DMS79 treated with DMSO at 0.1 percent for 48 hours (cell line): ENCODE measurements at regions not wholly inside any gene's neighbourhood (a gene's known extent, or its start where the extent isn't known, plus 50 kb on each side); places are given as distances from the start of the nearest gene placed in this dataset.

Experiments used
- DNase-seq: peaks from one replicate; lab custom pipeline; 2025; lab: John Stamatoyannopoulos, UW

DNA sequence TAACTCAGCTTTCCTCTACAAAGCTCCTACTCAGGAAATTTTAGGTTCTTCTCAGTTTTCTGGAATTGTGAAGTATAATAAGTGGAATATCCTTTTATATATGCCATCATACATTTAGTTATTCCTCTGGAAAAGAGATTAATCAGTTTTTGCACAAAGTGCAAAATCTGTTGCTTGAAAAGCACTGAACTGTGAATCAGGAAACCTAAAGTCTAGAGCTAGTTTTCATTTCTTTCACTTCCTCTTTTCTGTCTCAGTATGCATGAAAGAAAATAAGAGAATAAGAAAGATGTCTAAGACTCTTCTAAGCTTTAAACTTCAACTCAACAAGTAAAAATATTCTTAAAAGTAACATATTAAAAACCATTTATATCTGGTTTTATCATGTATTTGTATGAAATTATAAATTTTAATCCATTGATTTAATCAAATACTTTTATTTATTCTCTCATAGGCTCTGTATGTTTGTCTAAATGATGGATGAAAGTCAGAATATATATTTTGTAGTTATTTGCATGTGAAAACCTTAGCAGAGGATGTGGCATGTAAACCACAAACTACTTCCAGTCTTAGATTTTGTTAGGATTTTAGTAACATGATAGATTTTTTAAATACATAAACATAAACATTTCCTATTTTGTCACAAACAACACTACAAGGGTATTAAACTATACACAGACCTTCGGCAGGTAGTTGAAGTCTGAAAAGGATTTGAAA lies 1073.0 kb downstream of the XPNPEP1 start:
- DNase-seq = no peak

- no peak for DNase-seq
These were observed 1073.6 kb downstream of the XPNPEP1 start for GRCh38 chr10:108849688-108850087.

DNA sequence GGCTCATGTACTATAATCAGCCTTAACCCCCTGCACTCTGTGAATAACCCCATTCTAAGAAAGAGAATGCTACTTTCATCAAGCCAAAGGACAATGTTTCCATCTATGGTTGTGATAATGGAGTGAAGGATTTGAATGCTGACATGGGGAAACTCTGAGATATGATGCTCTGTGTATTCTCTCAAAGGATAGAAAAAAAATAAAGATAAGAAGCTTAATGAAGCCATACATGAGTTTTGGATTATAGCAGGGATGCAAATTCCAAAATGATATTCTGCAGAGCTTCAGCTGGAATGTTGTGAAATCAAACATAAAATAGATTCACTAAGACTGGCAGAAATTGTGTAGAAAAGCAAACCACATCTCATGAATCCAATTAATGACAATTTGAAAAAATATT lies 1074.1 kb downstream of the XPNPEP1 start:
- no peak for DNase-seq

- no peak for DNase-seq
These were observed 1075.3 kb downstream of the XPNPEP1 start for GRCh38 chr10:108848046-108848445.

DNA sequence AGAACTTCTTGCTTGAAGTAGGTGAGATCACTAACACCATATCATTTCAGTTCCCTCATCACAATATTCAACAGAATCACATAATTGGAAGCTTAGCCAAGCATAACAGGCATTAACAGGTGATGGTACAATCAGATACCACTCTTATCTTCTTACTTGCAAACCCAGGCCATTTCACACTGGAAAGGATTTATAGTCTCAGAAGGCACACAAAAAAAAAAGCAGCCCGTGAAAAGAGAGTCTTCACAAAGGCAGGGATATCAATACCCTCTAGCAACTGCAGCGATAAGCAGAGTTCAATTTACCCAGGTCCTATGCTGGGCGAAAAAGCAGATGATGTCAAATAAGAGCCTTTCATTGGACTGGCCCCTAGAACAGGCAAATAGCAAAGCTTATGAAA lies 1082.4 kb downstream of the XPNPEP1 start:
- no peak for DNase-seq

DNA sequence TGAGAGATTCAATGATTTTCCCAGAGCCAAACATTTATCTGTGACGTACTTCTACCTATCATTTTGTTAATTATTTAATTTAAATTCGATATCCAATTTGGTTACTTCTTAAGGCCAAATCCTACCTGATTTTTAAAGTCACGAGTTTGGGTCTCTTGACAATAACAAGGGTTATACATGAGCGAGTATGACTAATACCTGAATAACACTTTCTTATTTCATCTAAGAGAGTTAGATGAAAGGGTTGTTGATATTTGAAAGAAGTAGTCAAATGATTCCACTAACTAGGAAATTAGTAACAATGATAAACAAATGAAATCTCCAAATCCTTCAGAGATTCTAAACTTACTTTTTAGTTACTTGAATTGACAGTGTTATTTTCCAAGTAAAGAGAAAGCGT lies 1086.9 kb downstream of the XPNPEP1 start:
- no peak for DNase-seq

- DNase-seq = no peak
These were observed 1101.3 kb downstream of the XPNPEP1 start for GRCh38 chr10:108822026-108822425.

DNA sequence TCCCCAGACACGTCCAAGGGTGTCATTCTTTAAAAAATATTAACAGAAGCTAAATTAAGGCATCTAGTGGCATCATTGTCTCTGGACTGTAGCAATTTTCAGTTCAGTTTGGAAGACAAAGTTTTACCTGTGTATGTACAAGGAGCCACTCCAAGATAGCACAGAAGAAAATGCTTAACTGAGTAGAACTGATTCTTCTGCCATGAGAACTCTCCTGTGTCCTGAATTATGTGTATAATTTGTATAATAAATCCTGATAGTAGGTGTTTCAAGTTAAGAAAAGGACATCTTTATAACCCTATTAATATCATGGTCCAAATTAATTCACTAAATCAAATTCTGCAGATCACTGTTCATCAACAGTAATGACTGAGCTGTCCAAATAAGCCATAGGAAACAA lies 1104.0 kb downstream of the XPNPEP1 start:
- DNase-seq = no peak

DNA sequence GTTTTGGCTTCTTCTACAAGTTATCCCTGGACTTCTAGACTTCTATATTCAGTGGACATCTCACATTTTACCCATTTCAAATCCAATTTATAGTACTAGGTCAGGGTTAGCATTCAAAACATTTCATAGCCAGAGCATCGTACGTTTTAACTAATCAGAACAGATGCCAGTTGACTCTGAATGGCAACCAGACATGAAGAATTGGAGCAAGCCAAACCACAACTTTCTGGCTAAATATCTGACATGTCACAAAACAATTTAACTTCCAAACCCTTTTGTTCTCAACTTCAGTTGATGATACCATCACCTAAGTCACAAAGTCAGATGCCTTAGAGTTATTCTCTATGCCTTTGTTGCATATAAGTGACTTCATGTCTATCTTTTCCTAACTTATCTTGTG lies 1105.7 kb downstream of the XPNPEP1 start:
- DNase-seq = no peak

- DNase-seq = no peak
These were observed 1106.2 kb downstream of the XPNPEP1 start for GRCh38 chr10:108817135-108817534.

- no peak for DNase-seq
These were observed 1110.4 kb downstream of the XPNPEP1 start for GRCh38 chr10:108812906-108813305.

GRCh38 chr10:108812296-108812695 lies 1111.0 kb downstream of the XPNPEP1 start:
- no peak for DNase-seq

DNA sequence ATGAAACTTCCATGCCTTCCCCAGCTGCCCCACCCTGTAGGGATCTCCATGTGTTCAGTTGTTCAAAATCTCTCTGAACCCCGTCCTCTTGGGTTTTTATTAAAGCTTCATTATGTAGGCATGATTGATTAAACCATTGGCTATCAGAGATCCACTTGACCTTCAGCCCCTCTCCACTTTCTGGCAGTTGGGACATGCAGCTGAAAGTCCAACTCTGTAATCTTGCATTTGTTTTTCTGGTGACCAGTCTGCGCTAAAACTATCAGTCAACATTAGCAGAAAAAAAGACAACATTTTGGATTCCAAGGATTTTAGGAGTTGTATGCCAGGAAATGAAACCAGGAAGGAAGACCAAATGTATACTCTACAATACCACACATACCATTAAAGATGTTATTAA lies 1115.1 kb downstream of the XPNPEP1 start:
- no peak for DNase-seq

GRCh38 chr10:108801775-108802517 lies 1121.4 kb downstream of the XPNPEP1 start:
- DNase-seq = no peak

GRCh38 chr10:108801220-108801619 lies 1122.1 kb downstream of the XPNPEP1 start:
- DNase-seq = no peak

GRCh38 chr10:108797573-108797972 lies 1125.7 kb downstream of the XPNPEP1 start:
- DNase-seq = no peak

DNA sequence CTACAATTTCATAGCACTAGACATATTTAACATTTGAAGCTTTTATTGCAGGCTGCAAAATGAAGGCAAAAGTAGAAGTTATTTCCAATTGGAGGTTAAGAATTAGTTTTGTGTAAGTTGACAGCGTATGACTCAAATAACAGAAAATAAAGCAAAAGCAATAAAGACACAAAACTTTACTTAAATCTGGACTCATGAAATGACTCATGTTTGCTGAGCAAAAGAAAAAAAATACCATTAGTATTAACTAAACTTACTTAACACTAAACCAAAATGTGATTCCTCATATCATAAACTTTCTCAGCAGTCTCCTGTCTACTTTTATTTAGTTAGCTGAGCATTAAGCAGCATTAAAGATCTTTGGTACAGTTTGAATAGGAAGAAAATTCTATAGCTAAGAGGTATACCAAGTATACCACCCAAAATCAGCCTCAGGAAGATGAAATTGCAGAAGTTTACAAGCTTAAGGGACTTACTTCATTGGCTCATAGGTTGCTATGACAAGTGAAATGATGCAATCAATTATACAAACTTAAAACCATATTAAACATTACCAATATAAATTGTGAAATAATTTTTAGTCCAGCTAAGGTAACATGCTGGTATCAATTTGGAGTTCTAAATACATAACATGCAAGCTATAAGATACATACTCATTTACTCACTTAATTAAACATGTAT lies 1131.4 kb downstream of the XPNPEP1 start:
- no peak for DNase-seq

DNA sequence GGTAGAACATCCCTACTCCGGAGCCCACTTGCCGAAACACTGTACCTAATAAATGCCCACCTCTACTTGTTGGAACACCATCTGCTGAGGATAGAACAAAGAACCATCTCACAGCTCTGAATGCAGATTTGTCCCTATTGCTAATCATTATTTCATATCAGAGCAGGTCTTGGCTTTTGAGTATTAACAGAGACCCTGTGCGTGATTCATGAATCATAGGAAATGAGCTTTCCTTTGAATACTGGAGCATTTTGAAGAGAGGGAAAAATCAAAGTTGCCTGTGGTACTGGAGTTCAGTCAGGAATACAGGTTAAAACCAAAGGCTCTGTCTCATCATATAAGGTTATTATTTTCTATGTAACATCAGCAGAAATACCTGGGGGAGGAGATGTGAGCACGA lies 1132.3 kb downstream of the XPNPEP1 start:
- no peak for DNase-seq

DNA sequence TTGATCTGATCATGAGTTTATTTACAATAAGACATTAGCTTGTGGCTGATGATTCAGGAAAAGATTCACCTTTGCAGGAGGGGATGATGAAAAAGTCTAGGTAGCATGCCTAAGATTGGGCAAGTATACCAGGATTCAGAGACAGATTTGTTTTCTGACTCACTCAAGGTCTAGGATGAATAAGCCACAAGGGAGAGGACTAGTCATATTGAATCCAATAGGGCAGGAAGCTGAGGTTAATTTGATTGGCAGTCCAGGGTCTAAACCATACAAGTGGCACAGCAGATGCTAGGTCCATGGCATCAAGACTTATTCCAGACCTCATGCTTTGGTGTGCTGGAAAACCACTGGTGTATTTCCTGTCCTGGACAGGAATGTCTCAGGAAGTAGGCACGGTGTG lies 1133.4 kb downstream of the XPNPEP1 start:
- DNase-seq = no peak

GRCh38 chr10:108789336-108789735 lies 1134.0 kb downstream of the XPNPEP1 start:
- no peak for DNase-seq

- no peak for DNase-seq
These were observed 1134.4 kb downstream of the XPNPEP1 start for GRCh38 chr10:108788891-108789290.

DNA sequence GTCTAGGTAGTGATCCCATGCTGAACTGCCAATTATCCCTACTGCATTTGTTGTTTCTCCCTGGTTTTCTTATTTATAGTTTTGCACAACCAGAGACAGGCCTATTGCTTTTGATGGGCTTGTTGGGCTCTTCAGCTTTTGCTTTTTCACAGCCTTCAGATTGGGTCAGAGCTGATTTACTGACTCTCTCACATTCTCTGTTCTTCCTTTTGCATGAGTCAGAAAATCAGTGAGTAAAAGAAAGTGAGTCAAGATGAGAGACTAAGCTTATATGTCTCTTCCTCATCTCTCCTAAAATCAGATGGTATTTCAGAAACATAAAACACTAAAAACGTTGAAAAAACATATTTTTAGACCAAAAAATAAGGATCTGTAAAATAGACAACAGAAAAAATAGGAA lies 1135.4 kb downstream of the XPNPEP1 start:
- DNase-seq = no peak

GRCh38 chr10:108785011-108785410 lies 1138.3 kb downstream of the XPNPEP1 start:
- no peak for DNase-seq
